ENCODE measurements at regions not wholly inside any gene's neighbourhood (a gene's known extent, or its start where the extent isn't known, plus 50 kb on each side); places are given as distances from the start of the nearest gene placed in this dataset.

DNA sequence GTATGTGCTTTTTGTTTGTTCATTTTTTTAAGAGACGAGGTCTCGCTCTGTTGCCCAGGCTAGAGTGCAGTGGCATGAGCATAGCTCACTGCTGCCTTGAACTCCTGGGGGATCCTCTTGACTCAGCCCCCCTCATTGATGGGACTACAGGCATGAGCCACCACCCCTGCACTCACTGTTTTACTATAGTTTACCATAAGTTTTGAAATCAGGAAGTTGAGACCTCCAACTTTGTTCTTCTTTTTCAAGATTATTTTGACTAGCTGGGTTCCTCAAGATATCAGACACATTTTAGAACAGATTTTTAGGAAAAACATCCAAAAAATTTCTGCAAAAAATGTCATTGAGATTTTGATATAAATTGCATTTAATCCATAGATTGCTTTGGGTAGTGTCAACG is 120.4 kb upstream of the FGGY start:
- TF ChIP-seq ZNF274 (IDR thresholded peaks at IDR 0.05; ENCODE audit: low read depth, low read length) (no peak), YY1 (IDR thresholded peaks at IDR 0.05; ENCODE audit: insufficient read depth, insufficient read length) (no peak)
